Lower leg skin (tissue), 3 donors: ENCODE measurements at regions not wholly inside any gene's neighbourhood (a gene's known extent, or its start where the extent isn't known, plus 50 kb on each side); places are given as distances from the start of the nearest gene placed in this dataset.

Experiments
- POLR2A ChIP-seq, 2 donors: fragments of 450-650 bp; IDR thresholded peaks; one replicate each; pipeline ENCODE4 v1.6.1; 2016 to 2017; ENCODE audit warnings: antibody characterized with exemption in 2 of 2, mild to moderate bottlenecking in 1 of 2, moderate library complexity in 1 of 2
- TF ChIP-seq, protein P1 (sequence below), 3 donors: fragments of 450-650 bp; IDR thresholded peaks; one replicate each; pipeline ENCODE4 v1.5.1; 2016; ENCODE audit warnings: antibody characterized with exemption in 3 of 3, mild to moderate bottlenecking in 3 of 3, moderate library complexity in 2 of 3

- TF ChIP-seq, protein P1, sequence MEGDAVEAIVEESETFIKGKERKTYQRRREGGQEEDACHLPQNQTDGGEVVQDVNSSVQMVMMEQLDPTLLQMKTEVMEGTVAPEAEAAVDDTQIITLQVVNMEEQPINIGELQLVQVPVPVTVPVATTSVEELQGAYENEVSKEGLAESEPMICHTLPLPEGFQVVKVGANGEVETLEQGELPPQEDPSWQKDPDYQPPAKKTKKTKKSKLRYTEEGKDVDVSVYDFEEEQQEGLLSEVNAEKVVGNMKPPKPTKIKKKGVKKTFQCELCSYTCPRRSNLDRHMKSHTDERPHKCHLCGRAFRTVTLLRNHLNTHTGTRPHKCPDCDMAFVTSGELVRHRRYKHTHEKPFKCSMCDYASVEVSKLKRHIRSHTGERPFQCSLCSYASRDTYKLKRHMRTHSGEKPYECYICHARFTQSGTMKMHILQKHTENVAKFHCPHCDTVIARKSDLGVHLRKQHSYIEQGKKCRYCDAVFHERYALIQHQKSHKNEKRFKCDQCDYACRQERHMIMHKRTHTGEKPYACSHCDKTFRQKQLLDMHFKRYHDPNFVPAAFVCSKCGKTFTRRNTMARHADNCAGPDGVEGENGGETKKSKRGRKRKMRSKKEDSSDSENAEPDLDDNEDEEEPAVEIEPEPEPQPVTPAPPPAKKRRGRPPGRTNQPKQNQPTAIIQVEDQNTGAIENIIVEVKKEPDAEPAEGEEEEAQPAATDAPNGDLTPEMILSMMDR (IDR thresholded peaks at IDR 0.05) = no peak
- no peak for TF ChIP-seq POLR2A (IDR thresholded peaks at IDR 0.05)
These were observed 78.6 kb downstream of the EDN3 start for GRCh38 chr20:59378966-59379365.
